BE2C (cell line): ENCODE measurements at regions not wholly inside any gene's neighbourhood (a gene's known extent, or its start where the extent isn't known, plus 50 kb on each side); places are given as distances from the start of the nearest gene placed in this dataset.
"Not testable (repeated sequence)": the region's sequence is repeated elsewhere in the genome, so short reads cannot be mapped to it uniquely, and the experiment has no call there.

Experiments
- DNase-seq: peaks from one replicate; pipeline ENCODE4 v3.0.0-alpha.2; 2020
- H3K27me3 ChIP-seq: fragments of 250-450 bp; sonication (Bioruptor Pico); 2 replicates; pipeline ENCODE4 v1.5.1; 2020; ENCODE audit warnings: mild to moderate bottlenecking
- H3K36me3 ChIP-seq: fragments of 250-450 bp; sonication (Bioruptor Pico); 2 replicates; pipeline ENCODE4 v1.5.1; 2020; ENCODE audit warnings: mild to moderate bottlenecking
- H3K4me1 ChIP-seq: fragments of 250-450 bp; sonication (Bioruptor Pico); 2 replicates; pipeline ENCODE4 v1.5.1; 2020
- H3K4me3 ChIP-seq: 2 replicates; pipeline ENCODE4 v1.5.1; 2011; ENCODE audit warnings: low read depth, low read length
- H3K9me3 ChIP-seq: fragments of 250-450 bp; sonication (Bioruptor Pico); 2 replicates; pipeline ENCODE4 v1.5.1; 2020
- CTCF ChIP-seq: IDR thresholded peaks from 2 replicates; pipeline ENCODE4 v1.5.1; 2012; ENCODE audit warnings: mild to moderate bottlenecking, low read depth, low read length

- no peak overlapping the region for H3K4me3 ChIP-seq
- no peak for TF ChIP-seq CTCF
- no peaks in the 10 kb centered on the region for H3K27me3 ChIP-seq
- no peaks in the 10 kb centered on the region for H3K36me3 ChIP-seq
- no peaks in the 10 kb centered on the region for H3K4me1 ChIP-seq
- no peaks in the 10 kb centered on the region for H3K9me3 ChIP-seq
- no peak for DNase-seq
Measured at GRCh38 chr12:74015118-74015517, 522.5 kb upstream of the ATXN7L3B start.

GRCh38 chr12:74016324-74016723 is 521.3 kb upstream of the ATXN7L3B start:
- H3K4me3 ChIP-seq, H3K36me3 ChIP-seq, H3K9me3 ChIP-seq, H3K4me1 ChIP-seq, H3K27me3 ChIP-seq, DNase-seq: not testable (repeated sequence)

- DNase-seq: no peak
- Histone ChIP-seq H3K36me3 (no peaks in the 10 kb centered on the region), H3K4me1 (no peaks in the 10 kb centered on the region), H3K27me3 (no peaks in the 10 kb centered on the region), H3K4me3 (no peak overlapping the region), H3K9me3 (no peaks in the 10 kb centered on the region)
- no peak for TF ChIP-seq CTCF
Measured at GRCh38 chr12:74018849-74019248, 518.8 kb upstream of the ATXN7L3B start.

GRCh38 chr12:74021937-74022336 is 515.7 kb upstream of the ATXN7L3B start:
- Histone ChIP-seq H3K36me3 (no peaks in the 10 kb centered on the region), H3K4me1 (no peaks in the 10 kb centered on the region), H3K27me3 (no peaks in the 10 kb centered on the region), H3K4me3 (no peak overlapping the region), H3K9me3 (no peaks in the 10 kb centered on the region)
- TF ChIP-seq CTCF: peak; percentile 69
- DNase-seq: peak; percentile 65

GRCh38 chr12:74031045-74031444 is 506.6 kb upstream of the ATXN7L3B start:
- no peaks in the 10 kb centered on the region for H3K4me1 ChIP-seq
- H3K36me3 ChIP-seq: no peaks in the 10 kb centered on the region
- no peaks in the 10 kb centered on the region for H3K9me3 ChIP-seq
- H3K27me3 ChIP-seq: no peaks in the 10 kb centered on the region
- no peak for TF ChIP-seq CTCF
- DNase-seq: no peak
- no peak overlapping the region for H3K4me3 ChIP-seq

- no peaks in the 10 kb centered on the region for H3K27me3 ChIP-seq
- no peak for TF ChIP-seq CTCF
- H3K36me3 ChIP-seq: no peaks in the 10 kb centered on the region
- no peak overlapping the region for H3K4me3 ChIP-seq
- H3K4me1 ChIP-seq: no peaks in the 10 kb centered on the region
- no peak for DNase-seq
- H3K9me3 ChIP-seq: no peaks in the 10 kb centered on the region
Measured at GRCh38 chr12:74033531-74033930, 504.1 kb upstream of the ATXN7L3B start.

- not testable (repeated sequence) for H3K36me3 ChIP-seq, H3K4me3 ChIP-seq, H3K27me3 ChIP-seq, DNase-seq, H3K4me1 ChIP-seq, H3K9me3 ChIP-seq
Measured at GRCh38 chr12:74039138-74039537, 498.5 kb upstream of the ATXN7L3B start.
